Astrocyte (in vitro differentiated cells and primary cell): ENCODE measurements at regions not wholly inside any gene's neighbourhood (a gene's known extent, or its start where the extent isn't known, plus 50 kb on each side); places are given as distances from the start of the nearest gene placed in this dataset.

Source experiments
- EZH2 ChIP-seq: IDR thresholded peaks from 2 replicates; pipeline ENCODE4 v1.6.1; 2012; ENCODE audit warnings: mild to moderate bottlenecking, low read length, inconsistent platforms; ENCODE audit not compliant: insufficient read depth
- TF ChIP-seq, protein P1 (sequence below): IDR thresholded peaks from 2 replicates; pipeline ENCODE4 v1.5.1; 2011; ENCODE audit warnings: low read depth, mild to moderate bottlenecking, inconsistent platforms, low read length, moderate library complexity; ENCODE audit not compliant: insufficient read depth

- TF ChIP-seq, protein P1, sequence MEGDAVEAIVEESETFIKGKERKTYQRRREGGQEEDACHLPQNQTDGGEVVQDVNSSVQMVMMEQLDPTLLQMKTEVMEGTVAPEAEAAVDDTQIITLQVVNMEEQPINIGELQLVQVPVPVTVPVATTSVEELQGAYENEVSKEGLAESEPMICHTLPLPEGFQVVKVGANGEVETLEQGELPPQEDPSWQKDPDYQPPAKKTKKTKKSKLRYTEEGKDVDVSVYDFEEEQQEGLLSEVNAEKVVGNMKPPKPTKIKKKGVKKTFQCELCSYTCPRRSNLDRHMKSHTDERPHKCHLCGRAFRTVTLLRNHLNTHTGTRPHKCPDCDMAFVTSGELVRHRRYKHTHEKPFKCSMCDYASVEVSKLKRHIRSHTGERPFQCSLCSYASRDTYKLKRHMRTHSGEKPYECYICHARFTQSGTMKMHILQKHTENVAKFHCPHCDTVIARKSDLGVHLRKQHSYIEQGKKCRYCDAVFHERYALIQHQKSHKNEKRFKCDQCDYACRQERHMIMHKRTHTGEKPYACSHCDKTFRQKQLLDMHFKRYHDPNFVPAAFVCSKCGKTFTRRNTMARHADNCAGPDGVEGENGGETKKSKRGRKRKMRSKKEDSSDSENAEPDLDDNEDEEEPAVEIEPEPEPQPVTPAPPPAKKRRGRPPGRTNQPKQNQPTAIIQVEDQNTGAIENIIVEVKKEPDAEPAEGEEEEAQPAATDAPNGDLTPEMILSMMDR = no peak
- TF ChIP-seq EZH2 = no peak
These were observed 62.4 kb downstream of the ZNF608 start for GRCh38 chr5:124683917-124684555.
